GM13977 (cell line): ENCODE measurements at regions not wholly inside any gene's neighbourhood (a gene's known extent, or its start where the extent isn't known, plus 50 kb on each side); places are given as distances from the start of the nearest gene placed in this dataset.
A peak's percentile ranks its signal among the peaks of the same experiment; 100 is the strongest.

Experiments
- DNase-seq: peaks from one replicate; pipeline ENCODE4 v3.0.0; 2012; ENCODE audit warnings: low spot score
- in situ Hi-C: fragments of 300-500 bp; cut with MboI; formaldehyde crosslinking; loops from one replicate; pipeline ENCODE4 v1.12.0; 2022; ENCODE audit warnings: low sequenced_read_pairs, low pct_unique_long_range_greater_than_20kb, mixed read lengths, inconsistent platforms; ENCODE audit not compliant: unreplicated experiment
- TF ChIP-seq, protein P1 (sequence below): IDR thresholded peaks from 2 replicates; pipeline ENCODE4 v1.5.1; 2012; ENCODE audit warnings: mild to moderate bottlenecking, control low read depth; ENCODE audit not compliant: insufficient read depth; ENCODE audit errors: extremely low read depth, missing control alignments

DNA sequence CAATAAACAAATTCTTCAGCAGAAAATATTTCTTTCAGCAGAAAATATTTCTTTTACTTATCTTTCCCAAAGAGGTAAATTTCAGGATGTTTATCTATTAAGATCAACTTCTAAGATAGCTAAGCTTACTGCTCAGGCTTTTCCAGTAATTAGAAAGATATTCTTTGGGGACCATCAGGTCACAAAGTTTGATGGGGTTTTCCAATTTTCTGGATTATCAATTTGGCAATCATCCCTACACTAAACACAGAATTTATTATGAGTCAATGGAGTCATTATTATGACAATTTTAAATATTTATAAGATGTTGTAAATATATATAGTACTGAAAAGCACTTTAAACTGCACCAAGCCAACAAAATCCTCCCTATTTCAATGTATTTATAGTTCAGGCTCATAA is 137.6 kb downstream of the AKAP11 start:
- TF ChIP-seq, protein P1, sequence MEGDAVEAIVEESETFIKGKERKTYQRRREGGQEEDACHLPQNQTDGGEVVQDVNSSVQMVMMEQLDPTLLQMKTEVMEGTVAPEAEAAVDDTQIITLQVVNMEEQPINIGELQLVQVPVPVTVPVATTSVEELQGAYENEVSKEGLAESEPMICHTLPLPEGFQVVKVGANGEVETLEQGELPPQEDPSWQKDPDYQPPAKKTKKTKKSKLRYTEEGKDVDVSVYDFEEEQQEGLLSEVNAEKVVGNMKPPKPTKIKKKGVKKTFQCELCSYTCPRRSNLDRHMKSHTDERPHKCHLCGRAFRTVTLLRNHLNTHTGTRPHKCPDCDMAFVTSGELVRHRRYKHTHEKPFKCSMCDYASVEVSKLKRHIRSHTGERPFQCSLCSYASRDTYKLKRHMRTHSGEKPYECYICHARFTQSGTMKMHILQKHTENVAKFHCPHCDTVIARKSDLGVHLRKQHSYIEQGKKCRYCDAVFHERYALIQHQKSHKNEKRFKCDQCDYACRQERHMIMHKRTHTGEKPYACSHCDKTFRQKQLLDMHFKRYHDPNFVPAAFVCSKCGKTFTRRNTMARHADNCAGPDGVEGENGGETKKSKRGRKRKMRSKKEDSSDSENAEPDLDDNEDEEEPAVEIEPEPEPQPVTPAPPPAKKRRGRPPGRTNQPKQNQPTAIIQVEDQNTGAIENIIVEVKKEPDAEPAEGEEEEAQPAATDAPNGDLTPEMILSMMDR = no peak
- in situ Hi-C loops = no loop called here
- DNase-seq = no peak

- peak; percentile 20 for DNase-seq
- TF ChIP-seq, protein P1 = no peak
- in situ Hi-C loops = no loop called here
These were observed 141.0 kb downstream of the AKAP11 start for GRCh38 chr13:42412812-42413483.

- in situ Hi-C loops = no loop called here
- TF ChIP-seq, protein P1 = no peak
- DNase-seq = no peak
These were observed 141.5 kb downstream of the AKAP11 start for GRCh38 chr13:42413484-42413815.

- DNase-seq = no peak
- in situ Hi-C loops = no loop called here
- TF ChIP-seq, protein P1 = no peak
These were observed 145.7 kb downstream of the AKAP11 start for GRCh38 chr13:42417626-42418025.

DNA sequence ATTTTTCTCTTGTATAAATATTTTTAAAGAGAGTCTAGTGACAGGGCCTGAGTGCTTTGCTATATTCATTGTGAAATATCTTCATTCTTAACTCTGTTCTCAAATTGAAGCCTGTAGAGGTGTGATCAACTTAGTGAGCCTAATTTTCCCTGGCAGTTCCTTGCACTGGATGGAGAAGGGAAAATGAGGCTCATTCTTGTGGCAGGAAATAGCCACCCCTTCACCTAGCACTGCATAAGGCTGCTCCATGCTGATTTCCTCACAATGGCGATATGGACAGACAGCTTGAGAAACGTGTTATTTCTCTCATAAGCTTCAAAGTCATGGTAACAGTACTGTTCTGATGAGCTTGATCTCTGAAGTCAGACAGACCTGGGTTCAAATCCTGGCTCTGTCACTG is 146.2 kb downstream of the AKAP11 start:
- no peak for DNase-seq
- TF ChIP-seq, protein P1 = no peak
- in situ Hi-C loops = no loop called here

DNA sequence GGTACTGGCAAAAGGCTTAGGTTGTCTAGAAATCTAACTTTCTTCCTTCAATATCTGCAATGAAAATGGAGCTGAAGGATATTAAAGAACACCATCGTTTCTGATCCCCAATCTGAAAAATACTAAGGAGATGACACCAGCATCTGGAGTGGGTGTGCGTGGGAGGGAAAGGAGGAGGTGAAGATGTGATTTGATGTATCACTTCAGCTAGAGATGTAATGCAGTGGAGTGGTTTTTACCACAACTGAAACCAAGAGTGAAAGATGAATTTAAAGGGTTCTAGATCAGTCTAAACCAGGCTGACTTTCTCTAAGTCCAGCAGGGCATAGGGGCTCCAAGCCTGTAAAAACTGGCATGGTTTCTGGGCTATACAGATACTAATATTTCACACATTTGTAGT is 148.4 kb downstream of the AKAP11 start:
- in situ Hi-C loops = no loop called here
- peak; percentile 21 for DNase-seq
- TF ChIP-seq, protein P1 = no peak
